Neural cell (in vitro differentiated cells): ENCODE measurements at regions not wholly inside any gene's neighbourhood (a gene's known extent, or its start where the extent isn't known, plus 50 kb on each side); places are given as distances from the start of the nearest gene placed in this dataset.

Source experiments
- H2AFZ ChIP-seq: fragments of 200-600, 300-800 bp; sonication (generic), shearing (Covaris generic); 2 replicates; pipeline ENCODE4 v1.6.0; 2014; ENCODE audit warnings: low read depth, mild to moderate bottlenecking, antibody characterized with exemption, low read length, moderate library complexity
- H3F3A ChIP-seq: fragments of 200-600 bp; shearing (Covaris generic); 2 replicates; pipeline ENCODE4 v1.6.1; 2016; ENCODE audit warnings: mild to moderate bottlenecking, moderate library complexity, mixed read lengths, antibody characterized with exemption, low read length; ENCODE audit not compliant: insufficient read depth, poor library complexity, severe bottlenecking
- H3K27ac ChIP-seq: fragments of 200-600, 300-800 bp; sonication (generic), shearing (Covaris generic); 2 replicates; pipeline ENCODE4 v1.5.1; 2014; ENCODE audit warnings: mild to moderate bottlenecking, low read length, moderate library complexity
- H3K27me3 ChIP-seq: fragments of 300-800, 200-600 bp; sonication (generic), shearing (Covaris generic); 2 replicates; pipeline ENCODE4 v1.6.0; 2014; ENCODE audit warnings: mild to moderate bottlenecking, low read depth, low read length, moderate library complexity; ENCODE audit not compliant: insufficient read depth
- H3K36me3 ChIP-seq: fragments of 300-800, 200-600 bp; sonication (generic), shearing (Covaris generic); 2 replicates; pipeline ENCODE4 v1.5.1; 2014; ENCODE audit warnings: mild to moderate bottlenecking, antibody characterized with exemption, low read length, moderate library complexity; ENCODE audit not compliant: insufficient read depth
- H3K4me2 ChIP-seq: fragments of 300-800, 200-600 bp; sonication (generic), shearing (Covaris generic); 2 replicates; pipeline ENCODE4 v1.6.0; 2014; ENCODE audit warnings: mild to moderate bottlenecking, low read length
- H3K4me3 ChIP-seq: fragments of 300-800, 200-600 bp; sonication (generic), shearing (Covaris generic); 2 replicates; pipeline ENCODE4 v1.5.1; 2014; ENCODE audit warnings: mild to moderate bottlenecking, low read length, moderate library complexity
- H3K79me2 ChIP-seq: fragments of 200-600 bp; shearing (Covaris generic); replicated peaks from 2 replicates; pipeline ENCODE4 v1.6.0; 2014; ENCODE audit warnings: mild to moderate bottlenecking, low read length, moderate library complexity; ENCODE audit not compliant: insufficient read depth
- H3K9ac ChIP-seq: fragments of 300-800, 200-600 bp; sonication (generic), shearing (Covaris generic); 2 replicates; pipeline ENCODE4 v1.6.1; 2016; ENCODE audit warnings: mild to moderate bottlenecking, low read length, mixed read lengths
- H3K9me2 ChIP-seq: fragments of 200-600 bp; shearing (Covaris generic); 2 replicates; pipeline ENCODE4 v1.6.1; 2016; ENCODE audit warnings: mild to moderate bottlenecking, low read length, mixed read lengths; ENCODE audit not compliant: insufficient read depth
- H3K9me3 ChIP-seq: fragments of 200-600, 300-800 bp; sonication (generic), shearing (Covaris generic); 2 replicates; pipeline ENCODE4 v1.6.1; 2016; ENCODE audit warnings: mild to moderate bottlenecking, mixed run types, low read length, moderate library complexity, mixed read lengths
- H4K20me1 ChIP-seq: fragments of 200-600 bp; shearing (Covaris generic); 2 replicates; pipeline ENCODE4 v1.6.1; 2016; ENCODE audit warnings: mild to moderate bottlenecking, mixed run types; ENCODE audit not compliant: insufficient read depth
- CTCF ChIP-seq: fragments of 450-650 bp; IDR thresholded peaks from 2 replicates; pipeline ENCODE4 v1.5.1; 2014; ENCODE audit warnings: antibody characterized with exemption, mild to moderate bottlenecking, moderate library complexity; ENCODE audit not compliant: poor library complexity, severe bottlenecking
- EP300 ChIP-seq: fragments of 450-650 bp; conservative IDR thresholded peaks from 2 replicates; pipeline ENCODE4 v1.6.1; 2014; ENCODE audit warnings: antibody characterized with exemption, mild to moderate bottlenecking, moderate library complexity; ENCODE audit not compliant: poor library complexity, severe bottlenecking
- EZH2 ChIP-seq: fragments of 200-600, 300-800 bp; shearing (Covaris generic), sonication (generic); IDR thresholded peaks from 2 replicates; pipeline ENCODE4 v1.6.1; 2014; ENCODE audit warnings: antibody characterized with exemption, low read length, borderline replicate concordance, mild to moderate bottlenecking; ENCODE audit not compliant: insufficient read depth, poor library complexity, severe bottlenecking
- MXI1 ChIP-seq: fragments of 450-650 bp; conservative IDR thresholded peaks from 2 replicates; pipeline ENCODE4 v1.6.1; 2014; ENCODE audit warnings: antibody characterized with exemption, mild to moderate bottlenecking; ENCODE audit not compliant: poor library complexity, severe bottlenecking
- POLR2AphosphoS5 ChIP-seq: IDR thresholded peaks from 2 replicates; pipeline ENCODE4 v1.6.1; 2012
- RAD21 ChIP-seq: fragments of 450-650 bp; conservative IDR thresholded peaks from 2 replicates; pipeline ENCODE4 v1.6.1; 2014; ENCODE audit warnings: antibody characterized with exemption, mild to moderate bottlenecking, moderate library complexity
- REST ChIP-seq: IDR thresholded peaks from 2 replicates; pipeline ENCODE4 v1.6.1; 2012; ENCODE audit warnings: borderline replicate concordance
- SMC3 ChIP-seq: fragments of 450-650 bp; conservative IDR thresholded peaks from 2 replicates; pipeline ENCODE4 v1.6.1; 2014; ENCODE audit warnings: antibody characterized with exemption, mild to moderate bottlenecking, moderate library complexity; ENCODE audit not compliant: poor library complexity
- TAF1 ChIP-seq: IDR thresholded peaks from 2 replicates; pipeline ENCODE4 v1.6.1; 2012; ENCODE audit warnings: low read depth

- Histone ChIP-seq H3K27ac (no peak overlapping the region), H3K4me2 (no peak overlapping the region), H3F3A (no peaks in the 10 kb centered on the region), H3K9ac (no peak overlapping the region), H3K4me3 (no peak overlapping the region), H2AFZ (no peak overlapping the region), H4K20me1 (no peaks in the 10 kb centered on the region), H3K36me3 (no peaks in the 10 kb centered on the region), H3K79me2 (no peaks in the 10 kb centered on the region), H3K27me3 (no peaks in the 10 kb centered on the region), H3K9me2 (no peaks in the 10 kb centered on the region), H3K9me3 (no peaks in the 10 kb centered on the region)
- no peak for TF ChIP-seq SMC3
- TF ChIP-seq EZH2, result no peak
- no peak for TF ChIP-seq CTCF
- no peak for TF ChIP-seq MXI1
- no peak for TF ChIP-seq REST
- TF ChIP-seq RAD21, result no peak
- no peak for TF ChIP-seq TAF1
- no peak for TF ChIP-seq POLR2AphosphoS5
- no peak for TF ChIP-seq EP300
These were observed 649.3 kb downstream of the STPG2 start for GRCh38 chr4:97493815-97494518.

GRCh38 chr4:97496298-97496873 is 646.9 kb downstream of the STPG2 start:
- TF ChIP-seq RAD21 (peak; percentile 9), TAF1 (no peak), POLR2AphosphoS5 (peak; percentile 46), MXI1 (peak; percentile 29), REST (no peak), EP300 (peak; percentile 55)
- Histone ChIP-seq H3K27me3 (no peaks in the 10 kb centered on the region), H3K36me3 (no peaks in the 10 kb centered on the region), H3K4me2 (peak overlapping the region; percentile 3), H3F3A (no peaks in the 10 kb centered on the region), H2AFZ (no peak overlapping the region), H3K9ac (no peak overlapping the region), H4K20me1 (no peaks in the 10 kb centered on the region), H3K79me2 (no peaks in the 10 kb centered on the region), H3K4me3 (peak overlapping the region; percentile 32), H3K27ac (no peak overlapping the region), H3K9me2 (no peaks in the 10 kb centered on the region), H3K9me3 (no peaks in the 10 kb centered on the region)
